ENCODE measurements at regions not wholly inside any gene's neighbourhood (a gene's known extent, or its start where the extent isn't known, plus 50 kb on each side); places are given as distances from the start of the nearest gene placed in this dataset.

- DNase-seq (ENCODE audit: low spot score), result no peak
Measured at GRCh38 chr20:16220826-16221225, 352.4 kb downstream of the KIF16B start.

GRCh38 chr20:16219182-16219581 lies 354.1 kb downstream of the KIF16B start:
- DNase-seq (ENCODE audit: low spot score), result no peak

GRCh38 chr20:16216914-16217230 lies 356.4 kb downstream of the KIF16B start:
- DNase-seq (ENCODE audit: low spot score), result no peak

- no peak for DNase-seq (ENCODE audit: low spot score)
Measured at GRCh38 chr20:16216227-16216913, 356.9 kb downstream of the KIF16B start.

- peak; percentile 21 for DNase-seq (ENCODE audit: low spot score)
Measured at GRCh38 chr20:16215041-16215440, 358.2 kb downstream of the KIF16B start.

GRCh38 chr20:16212790-16213189 lies 360.5 kb downstream of the KIF16B start:
- DNase-seq (ENCODE audit: low spot score), result no peak

GRCh38 chr20:16209951-16210361 lies 363.3 kb downstream of the KIF16B start:
- DNase-seq (ENCODE audit: low spot score), result no peak

GRCh38 chr20:16209357-16209756 lies 363.9 kb downstream of the KIF16B start:
- DNase-seq (ENCODE audit: low spot score), result no peak

GRCh38 chr20:16208443-16208842 lies 364.8 kb downstream of the KIF16B start:
- DNase-seq (ENCODE audit: low spot score), result no peak

GRCh38 chr20:16206817-16207216 lies 366.4 kb downstream of the KIF16B start:
- DNase-seq (ENCODE audit: low spot score), result no peak

GRCh38 chr20:16205507-16205906 lies 367.7 kb downstream of the KIF16B start:
- no peak for DNase-seq (ENCODE audit: low spot score)

- no peak for DNase-seq (ENCODE audit: low spot score)
Measured at GRCh38 chr20:16203096-16203495, 370.2 kb downstream of the KIF16B start.

GRCh38 chr20:16201191-16201590 lies 372.1 kb downstream of the KIF16B start:
- no peak for DNase-seq (ENCODE audit: low spot score)

- no peak for DNase-seq (ENCODE audit: low spot score)
Measured at GRCh38 chr20:16197696-16198095, 375.6 kb downstream of the KIF16B start.

- no peak for DNase-seq (ENCODE audit: low spot score)
Measured at GRCh38 chr20:16195671-16196070, 377.6 kb downstream of the KIF16B start.

- DNase-seq (ENCODE audit: low spot score), result no peak
Measured at GRCh38 chr20:16194617-16195360, 378.5 kb downstream of the KIF16B start.

GRCh38 chr20:16191496-16191895 lies 381.8 kb downstream of the KIF16B start:
- no peak for DNase-seq (ENCODE audit: low spot score)

- no peak for DNase-seq (ENCODE audit: low spot score)
Measured at GRCh38 chr20:16189371-16189770, 383.9 kb downstream of the KIF16B start.

- DNase-seq (ENCODE audit: low spot score), result no peak
Measured at GRCh38 chr20:16187956-16188616, 385.2 kb downstream of the KIF16B start.

- DNase-seq (ENCODE audit: low spot score), result no peak
Measured at GRCh38 chr20:16179919-16180318, 393.3 kb downstream of the KIF16B start.

- no peak for DNase-seq (ENCODE audit: low spot score)
Measured at GRCh38 chr20:16179371-16179770, 393.9 kb downstream of the KIF16B start.

- no peak for DNase-seq (ENCODE audit: low spot score)
Measured at GRCh38 chr20:16178546-16179135, 394.6 kb downstream of the KIF16B start.
